ENCODE measurements at regions not wholly inside any gene's neighbourhood (a gene's known extent, or its start where the extent isn't known, plus 50 kb on each side); places are given as distances from the start of the nearest gene placed in this dataset.

DNA sequence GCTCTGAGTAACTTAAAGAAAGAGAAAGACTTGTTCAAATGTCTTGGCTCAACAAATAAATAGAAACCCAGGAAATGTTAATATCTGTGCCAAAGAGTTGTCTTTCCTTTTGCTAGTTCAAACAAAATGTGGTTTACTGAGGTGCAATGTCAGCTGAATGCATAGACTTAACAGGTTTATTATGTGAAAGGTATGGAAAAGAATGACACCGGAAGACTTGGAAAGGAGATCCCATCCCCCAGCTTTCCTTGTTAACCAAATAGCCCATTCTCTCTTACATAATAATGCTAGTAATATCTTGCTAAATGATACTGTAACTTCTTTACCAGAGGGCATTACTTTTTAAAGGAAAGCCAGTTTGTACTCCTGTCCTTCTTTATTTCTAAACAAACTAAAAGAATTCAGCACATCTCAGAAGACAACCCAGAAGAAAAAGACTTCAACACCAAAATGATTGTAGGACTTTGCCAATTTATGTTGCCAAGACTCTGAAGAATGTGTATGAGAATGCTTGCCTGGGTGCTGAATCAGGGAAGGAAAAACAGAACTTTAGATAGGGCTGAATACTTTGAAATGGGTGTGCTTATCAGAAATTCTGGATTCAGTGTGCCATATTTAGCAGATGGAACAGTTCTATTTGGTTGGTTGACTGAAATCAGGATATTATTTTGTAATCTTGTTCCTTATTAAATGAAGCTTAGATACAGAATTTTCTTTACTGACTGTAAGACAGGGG is 344.1 kb downstream of the TMEM38B start:
- TF ChIP-seq, protein P1, sequence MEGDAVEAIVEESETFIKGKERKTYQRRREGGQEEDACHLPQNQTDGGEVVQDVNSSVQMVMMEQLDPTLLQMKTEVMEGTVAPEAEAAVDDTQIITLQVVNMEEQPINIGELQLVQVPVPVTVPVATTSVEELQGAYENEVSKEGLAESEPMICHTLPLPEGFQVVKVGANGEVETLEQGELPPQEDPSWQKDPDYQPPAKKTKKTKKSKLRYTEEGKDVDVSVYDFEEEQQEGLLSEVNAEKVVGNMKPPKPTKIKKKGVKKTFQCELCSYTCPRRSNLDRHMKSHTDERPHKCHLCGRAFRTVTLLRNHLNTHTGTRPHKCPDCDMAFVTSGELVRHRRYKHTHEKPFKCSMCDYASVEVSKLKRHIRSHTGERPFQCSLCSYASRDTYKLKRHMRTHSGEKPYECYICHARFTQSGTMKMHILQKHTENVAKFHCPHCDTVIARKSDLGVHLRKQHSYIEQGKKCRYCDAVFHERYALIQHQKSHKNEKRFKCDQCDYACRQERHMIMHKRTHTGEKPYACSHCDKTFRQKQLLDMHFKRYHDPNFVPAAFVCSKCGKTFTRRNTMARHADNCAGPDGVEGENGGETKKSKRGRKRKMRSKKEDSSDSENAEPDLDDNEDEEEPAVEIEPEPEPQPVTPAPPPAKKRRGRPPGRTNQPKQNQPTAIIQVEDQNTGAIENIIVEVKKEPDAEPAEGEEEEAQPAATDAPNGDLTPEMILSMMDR (IDR thresholded peaks at IDR 0.05) = no peak
- TF ChIP-seq POLR2A (IDR thresholded peaks at IDR 0.05) = no peak

All from lower leg skin (tissue), 3 donors.